ENCODE measurements at regions not wholly inside any gene's neighbourhood (a gene's known extent, or its start where the extent isn't known, plus 50 kb on each side); places are given as distances from the start of the nearest gene placed in this dataset.
A peak's percentile ranks its signal among the peaks of the same experiment; 100 is the strongest.

GRCh38 chr7:22001345-22002004 is 55.8 kb upstream of the CDCA7L start:
- DNase-seq = peak; percentile 62

GRCh38 chr7:21999896-22000295 is 54.2 kb upstream of the CDCA7L start:
- DNase-seq = no peak

- DNase-seq = no peak
These were observed 50.9 kb upstream of the CDCA7L start for GRCh38 chr7:21996641-21997040.

All from NCI-H1417 treated with DMSO at 0.1 percent for 48 hours (cell line).